HepG2 (cell line): ENCODE measurements at regions not wholly inside any gene's neighbourhood (a gene's known extent, or its start where the extent isn't known, plus 50 kb on each side); places are given as distances from the start of the nearest gene placed in this dataset.
A peak's percentile ranks its signal among the peaks of the same experiment; 100 is the strongest.

Experiments
- ESRRA ChIP-seq: sonication (generic); formaldehyde crosslinking; IDR thresholded peaks from 2 replicates; pipeline ENCODE4 v1.5.1; 2020; ENCODE audit warnings: mild to moderate bottlenecking, low read depth, missing genetic modification reagents
- FOXA3 ChIP-seq: IDR thresholded peaks from 2 replicates; pipeline ENCODE4 v1.6.1; 2016; ENCODE audit warnings: missing genetic modification reagents, missing compliant biosample characterization
- MAFF ChIP-seq: IDR thresholded peaks from 2 replicates; pipeline ENCODE4 v1.6.1; 2011; ENCODE audit warnings: low read depth, low read length, improper control_type of control experiment
- SMC3 ChIP-seq: IDR thresholded peaks from 2 replicates; pipeline ENCODE4 v1.6.1; 2011; ENCODE audit warnings: low read length, improper control_type of control experiment
- ZNF274 ChIP-seq: sonication (generic); formaldehyde crosslinking; IDR thresholded peaks from 2 replicates; pipeline ENCODE4 v1.5.1; 2020; ENCODE audit warnings: mild to moderate bottlenecking, missing genetic modification reagents
- ZNF383 ChIP-seq: sonication (generic); formaldehyde crosslinking; IDR thresholded peaks from 2 replicates; pipeline ENCODE4 v1.4.0; 2020; ENCODE audit warnings: missing genetic modification reagents, mild to moderate bottlenecking, borderline replicate concordance
- TF ChIP-seq, protein P1 (sequence below): sonication (generic); formaldehyde crosslinking; IDR thresholded peaks from 2 replicates; pipeline ENCODE4 v1.5.0; 2020; ENCODE audit warnings: mild to moderate bottlenecking, missing genetic modification reagents
- TF ChIP-seq, protein P2 (sequence below): sonication (generic); formaldehyde crosslinking; IDR thresholded peaks from 2 replicates; pipeline ENCODE4 v1.5.1; 2020; ENCODE audit warnings: mild to moderate bottlenecking, missing genetic modification reagents, borderline replicate concordance
- TF ChIP-seq, protein P3 (sequence below): sonication (generic); formaldehyde crosslinking; IDR thresholded peaks from 2 replicates; pipeline ENCODE4 v1.4.0; 2020; ENCODE audit warnings: mild to moderate bottlenecking, missing genetic modification reagents
- TF ChIP-seq, protein P4 (sequence below): sonication (generic); formaldehyde crosslinking; IDR thresholded peaks from 2 replicates; pipeline ENCODE4 v1.4.0; 2020; ENCODE audit warnings: missing genetic modification reagents, mild to moderate bottlenecking, borderline replicate concordance
- TF ChIP-seq, protein P5 (sequence below): sonication (generic); formaldehyde crosslinking; IDR thresholded peaks from 2 replicates; pipeline ENCODE4 v1.8.0; 2022; ENCODE audit warnings: missing genetic modification reagents, mild to moderate bottlenecking, borderline replicate concordance

DNA sequence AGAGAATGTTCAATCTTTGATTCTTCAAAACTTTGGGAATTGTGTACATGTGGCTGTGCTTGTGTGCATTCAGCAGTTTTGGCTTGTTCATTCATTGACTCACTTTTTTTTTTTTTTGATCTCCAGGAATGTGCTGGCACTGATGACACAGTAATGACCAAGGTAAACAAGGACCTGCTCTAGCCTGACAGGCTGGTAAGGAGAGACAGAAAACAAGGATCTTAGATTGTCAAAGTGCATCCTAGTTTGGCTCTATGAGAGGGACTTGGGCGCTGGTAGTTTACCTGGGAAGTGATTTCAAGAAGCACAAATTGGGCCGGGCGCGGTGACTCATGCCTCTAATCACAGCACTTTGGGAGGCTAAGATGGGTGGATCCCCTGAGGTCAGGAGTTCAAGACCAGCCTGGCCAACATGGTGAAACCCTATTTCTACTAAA, 233.1 kb upstream of the WSCD1 start:
- TF ChIP-seq, protein P1, sequence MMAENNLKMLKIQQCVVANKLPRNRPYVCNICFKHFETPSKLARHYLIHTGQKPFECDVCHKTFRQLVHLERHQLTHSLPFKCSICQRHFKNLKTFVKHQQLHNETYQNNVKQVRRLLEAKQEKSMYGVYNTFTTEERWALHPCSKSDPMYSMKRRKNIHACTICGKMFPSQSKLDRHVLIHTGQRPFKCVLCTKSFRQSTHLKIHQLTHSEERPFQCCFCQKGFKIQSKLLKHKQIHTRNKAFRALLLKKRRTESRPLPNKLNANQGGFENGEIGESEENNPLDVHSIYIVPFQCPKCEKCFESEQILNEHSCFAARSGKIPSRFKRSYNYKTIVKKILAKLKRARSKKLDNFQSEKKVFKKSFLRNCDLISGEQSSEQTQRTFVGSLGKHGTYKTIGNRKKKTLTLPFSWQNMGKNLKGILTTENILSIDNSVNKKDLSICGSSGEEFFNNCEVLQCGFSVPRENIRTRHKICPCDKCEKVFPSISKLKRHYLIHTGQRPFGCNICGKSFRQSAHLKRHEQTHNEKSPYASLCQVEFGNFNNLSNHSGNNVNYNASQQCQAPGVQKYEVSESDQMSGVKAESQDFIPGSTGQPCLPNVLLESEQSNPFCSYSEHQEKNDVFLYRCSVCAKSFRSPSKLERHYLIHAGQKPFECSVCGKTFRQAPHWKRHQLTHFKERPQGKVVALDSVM (CRISPR knock-in tag): no peak
- TF ChIP-seq ZNF274 (CRISPR knock-in tag) (no peak), ZNF383 (CRISPR knock-in tag) (no peak), MAFF (peak; percentile 78), SMC3 (no peak), FOXA3 (CRISPR knock-in tag) (peak; percentile 77), ESRRA (no peak)
- TF ChIP-seq, protein P2, sequence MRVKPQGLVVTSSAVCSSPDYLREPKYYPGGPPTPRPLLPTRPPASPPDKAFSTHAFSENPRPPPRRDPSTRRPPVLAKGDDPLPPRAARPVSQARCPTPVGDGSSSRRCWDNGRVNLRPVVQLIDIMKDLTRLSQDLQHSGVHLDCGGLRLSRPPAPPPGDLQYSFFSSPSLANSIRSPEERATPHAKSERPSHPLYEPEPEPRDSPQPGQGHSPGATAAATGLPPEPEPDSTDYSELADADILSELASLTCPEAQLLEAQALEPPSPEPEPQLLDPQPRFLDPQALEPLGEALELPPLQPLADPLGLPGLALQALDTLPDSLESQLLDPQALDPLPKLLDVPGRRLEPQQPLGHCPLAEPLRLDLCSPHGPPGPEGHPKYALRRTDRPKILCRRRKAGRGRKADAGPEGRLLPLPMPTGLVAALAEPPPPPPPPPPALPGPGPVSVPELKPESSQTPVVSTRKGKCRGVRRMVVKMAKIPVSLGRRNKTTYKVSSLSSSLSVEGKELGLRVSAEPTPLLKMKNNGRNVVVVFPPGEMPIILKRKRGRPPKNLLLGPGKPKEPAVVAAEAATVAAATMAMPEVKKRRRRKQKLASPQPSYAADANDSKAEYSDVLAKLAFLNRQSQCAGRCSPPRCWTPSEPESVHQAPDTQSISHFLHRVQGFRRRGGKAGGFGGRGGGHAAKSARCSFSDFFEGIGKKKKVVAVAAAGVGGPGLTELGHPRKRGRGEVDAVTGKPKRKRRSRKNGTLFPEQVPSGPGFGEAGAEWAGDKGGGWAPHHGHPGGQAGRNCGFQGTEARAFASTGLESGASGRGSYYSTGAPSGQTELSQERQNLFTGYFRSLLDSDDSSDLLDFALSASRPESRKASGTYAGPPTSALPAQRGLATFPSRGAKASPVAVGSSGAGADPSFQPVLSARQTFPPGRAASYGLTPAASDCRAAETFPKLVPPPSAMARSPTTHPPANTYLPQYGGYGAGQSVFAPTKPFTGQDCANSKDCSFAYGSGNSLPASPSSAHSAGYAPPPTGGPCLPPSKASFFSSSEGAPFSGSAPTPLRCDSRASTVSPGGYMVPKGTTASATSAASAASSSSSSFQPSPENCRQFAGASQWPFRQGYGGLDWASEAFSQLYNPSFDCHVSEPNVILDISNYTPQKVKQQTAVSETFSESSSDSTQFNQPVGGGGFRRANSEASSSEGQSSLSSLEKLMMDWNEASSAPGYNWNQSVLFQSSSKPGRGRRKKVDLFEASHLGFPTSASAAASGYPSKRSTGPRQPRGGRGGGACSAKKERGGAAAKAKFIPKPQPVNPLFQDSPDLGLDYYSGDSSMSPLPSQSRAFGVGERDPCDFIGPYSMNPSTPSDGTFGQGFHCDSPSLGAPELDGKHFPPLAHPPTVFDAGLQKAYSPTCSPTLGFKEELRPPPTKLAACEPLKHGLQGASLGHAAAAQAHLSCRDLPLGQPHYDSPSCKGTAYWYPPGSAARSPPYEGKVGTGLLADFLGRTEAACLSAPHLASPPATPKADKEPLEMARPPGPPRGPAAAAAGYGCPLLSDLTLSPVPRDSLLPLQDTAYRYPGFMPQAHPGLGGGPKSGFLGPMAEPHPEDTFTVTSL (CRISPR knock-in tag): no peak; the same call in 1 of the 2 replicates
- TF ChIP-seq, protein P3, sequence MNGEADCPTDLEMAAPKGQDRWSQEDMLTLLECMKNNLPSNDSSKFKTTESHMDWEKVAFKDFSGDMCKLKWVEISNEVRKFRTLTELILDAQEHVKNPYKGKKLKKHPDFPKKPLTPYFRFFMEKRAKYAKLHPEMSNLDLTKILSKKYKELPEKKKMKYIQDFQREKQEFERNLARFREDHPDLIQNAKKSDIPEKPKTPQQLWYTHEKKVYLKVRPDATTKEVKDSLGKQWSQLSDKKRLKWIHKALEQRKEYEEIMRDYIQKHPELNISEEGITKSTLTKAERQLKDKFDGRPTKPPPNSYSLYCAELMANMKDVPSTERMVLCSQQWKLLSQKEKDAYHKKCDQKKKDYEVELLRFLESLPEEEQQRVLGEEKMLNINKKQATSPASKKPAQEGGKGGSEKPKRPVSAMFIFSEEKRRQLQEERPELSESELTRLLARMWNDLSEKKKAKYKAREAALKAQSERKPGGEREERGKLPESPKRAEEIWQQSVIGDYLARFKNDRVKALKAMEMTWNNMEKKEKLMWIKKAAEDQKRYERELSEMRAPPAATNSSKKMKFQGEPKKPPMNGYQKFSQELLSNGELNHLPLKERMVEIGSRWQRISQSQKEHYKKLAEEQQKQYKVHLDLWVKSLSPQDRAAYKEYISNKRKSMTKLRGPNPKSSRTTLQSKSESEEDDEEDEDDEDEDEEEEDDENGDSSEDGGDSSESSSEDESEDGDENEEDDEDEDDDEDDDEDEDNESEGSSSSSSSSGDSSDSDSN (CRISPR knock-in tag): no peak
- TF ChIP-seq, protein P4, sequence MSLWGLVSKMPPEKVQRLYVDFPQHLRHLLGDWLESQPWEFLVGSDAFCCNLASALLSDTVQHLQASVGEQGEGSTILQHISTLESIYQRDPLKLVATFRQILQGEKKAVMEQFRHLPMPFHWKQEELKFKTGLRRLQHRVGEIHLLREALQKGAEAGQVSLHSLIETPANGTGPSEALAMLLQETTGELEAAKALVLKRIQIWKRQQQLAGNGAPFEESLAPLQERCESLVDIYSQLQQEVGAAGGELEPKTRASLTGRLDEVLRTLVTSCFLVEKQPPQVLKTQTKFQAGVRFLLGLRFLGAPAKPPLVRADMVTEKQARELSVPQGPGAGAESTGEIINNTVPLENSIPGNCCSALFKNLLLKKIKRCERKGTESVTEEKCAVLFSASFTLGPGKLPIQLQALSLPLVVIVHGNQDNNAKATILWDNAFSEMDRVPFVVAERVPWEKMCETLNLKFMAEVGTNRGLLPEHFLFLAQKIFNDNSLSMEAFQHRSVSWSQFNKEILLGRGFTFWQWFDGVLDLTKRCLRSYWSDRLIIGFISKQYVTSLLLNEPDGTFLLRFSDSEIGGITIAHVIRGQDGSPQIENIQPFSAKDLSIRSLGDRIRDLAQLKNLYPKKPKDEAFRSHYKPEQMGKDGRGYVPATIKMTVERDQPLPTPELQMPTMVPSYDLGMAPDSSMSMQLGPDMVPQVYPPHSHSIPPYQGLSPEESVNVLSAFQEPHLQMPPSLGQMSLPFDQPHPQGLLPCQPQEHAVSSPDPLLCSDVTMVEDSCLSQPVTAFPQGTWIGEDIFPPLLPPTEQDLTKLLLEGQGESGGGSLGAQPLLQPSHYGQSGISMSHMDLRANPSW (CRISPR knock-in tag): no peak
- TF ChIP-seq, protein P5, sequence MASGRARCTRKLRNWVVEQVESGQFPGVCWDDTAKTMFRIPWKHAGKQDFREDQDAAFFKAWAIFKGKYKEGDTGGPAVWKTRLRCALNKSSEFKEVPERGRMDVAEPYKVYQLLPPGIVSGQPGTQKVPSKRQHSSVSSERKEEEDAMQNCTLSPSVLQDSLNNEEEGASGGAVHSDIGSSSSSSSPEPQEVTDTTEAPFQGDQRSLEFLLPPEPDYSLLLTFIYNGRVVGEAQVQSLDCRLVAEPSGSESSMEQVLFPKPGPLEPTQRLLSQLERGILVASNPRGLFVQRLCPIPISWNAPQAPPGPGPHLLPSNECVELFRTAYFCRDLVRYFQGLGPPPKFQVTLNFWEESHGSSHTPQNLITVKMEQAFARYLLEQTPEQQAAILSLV (CRISPR knock-in tag): no peak
